OCI-LY1 (cell line): ENCODE measurements at regions not wholly inside any gene's neighbourhood (a gene's known extent, or its start where the extent isn't known, plus 50 kb on each side); places are given as distances from the start of the nearest gene placed in this dataset.

ENCODE experiments used
- H2AFZ ChIP-seq: fragments of 200-600 bp; sonication (generic), shearing (Covaris generic); 2 replicates; pipeline ENCODE4 v1.6.0; 2014; ENCODE audit warnings: antibody characterized with exemption, mild to moderate bottlenecking, low read length
- H3F3A ChIP-seq: fragments of 200-600 bp; sonication (generic), shearing (Covaris generic); 2 replicates; pipeline ENCODE4 v1.6.0; 2014; ENCODE audit warnings: mild to moderate bottlenecking, antibody characterized with exemption, low read length, moderate library complexity; ENCODE audit not compliant: insufficient read depth
- H3K27ac ChIP-seq: fragments of 200-600 bp; sonication (generic); 2 replicates; pipeline ENCODE4 v1.5.1; 2014; ENCODE audit warnings: low read length, mixed run types, mild to moderate bottlenecking, low read depth; ENCODE audit not compliant: poor library complexity, severe bottlenecking
- H3K27me3 ChIP-seq: fragments of 200-600 bp; sonication (generic); 2 replicates; pipeline ENCODE4 v1.6.0; 2014; ENCODE audit warnings: antibody characterized with exemption, mild to moderate bottlenecking, low read length, moderate library complexity; ENCODE audit not compliant: insufficient read depth
- H3K36me3 ChIP-seq: fragments of 200-600 bp; sonication (generic); 2 replicates; pipeline ENCODE4 v1.6.1; 2014; ENCODE audit warnings: mild to moderate bottlenecking, antibody characterized with exemption, low read length, moderate library complexity, mixed read lengths; ENCODE audit not compliant: insufficient read depth
- H3K4me1 ChIP-seq: fragments of 200-600 bp; sonication (generic); 2 replicates; pipeline ENCODE4 v1.5.1; 2014; ENCODE audit warnings: mild to moderate bottlenecking, low read length, moderate library complexity; ENCODE audit not compliant: insufficient read depth, severe bottlenecking
- H3K4me2 ChIP-seq: fragments of 200-600 bp; sonication (generic), shearing (Covaris generic); 2 replicates; pipeline ENCODE4 v1.6.1; 2014; ENCODE audit warnings: low read length
- H3K4me3 ChIP-seq: fragments of 200-600 bp; sonication (generic); 2 replicates; pipeline ENCODE4 v1.5.1; 2014; ENCODE audit warnings: low read length, low read depth, mild to moderate bottlenecking, mixed read lengths; ENCODE audit not compliant: poor library complexity, severe bottlenecking
- H3K79me2 ChIP-seq: fragments of 200-600 bp; shearing (Covaris generic); 2 replicates; pipeline ENCODE4 v1.6.1; 2016; ENCODE audit warnings: mixed run types, low read length, mixed read lengths; ENCODE audit not compliant: insufficient read depth
- H3K9ac ChIP-seq: fragments of 200-600 bp; sonication (generic), shearing (Covaris generic); 2 replicates; pipeline ENCODE4 v1.6.1; 2014; ENCODE audit warnings: mild to moderate bottlenecking, low read length, mixed read lengths
- H3K9me2 ChIP-seq: fragments of 200-600 bp; sonication (generic), shearing (Covaris generic); 2 replicates; pipeline ENCODE4 v1.6.1; 2014; ENCODE audit warnings: low read depth, mild to moderate bottlenecking, low read length, mixed read lengths
- H3K9me3 ChIP-seq: fragments of 200-600 bp; shearing (Covaris generic); 2 replicates; pipeline ENCODE4 v1.6.1; 2014; ENCODE audit warnings: low read length, mixed read lengths
- H4K20me1 ChIP-seq: fragments of 200-600 bp; sonication (generic), shearing (Covaris generic); 2 replicates; pipeline ENCODE4 v1.6.0; 2016; ENCODE audit warnings: mild to moderate bottlenecking, low read length; ENCODE audit not compliant: insufficient read depth
- CTCF ChIP-seq: fragments of 200-600 bp; sonication (generic), shearing (Covaris generic); IDR thresholded peaks from 2 replicates; pipeline ENCODE4 v1.5.1; 2017; ENCODE audit warnings: mild to moderate bottlenecking, antibody characterized with exemption, low read length, moderate library complexity, mixed read lengths
- EZH2 ChIP-seq: fragments of 200-600 bp; sonication (generic), shearing (Covaris generic); IDR thresholded peaks from 2 replicates; pipeline ENCODE4 v1.8.0; 2017; ENCODE audit warnings: borderline replicate concordance, mixed run types, mild to moderate bottlenecking, antibody characterized with exemption, low read length, moderate library complexity, mixed read lengths

- H3K9ac ChIP-seq: no peak overlapping the region
- no peaks in the 10 kb centered on the region for H3F3A ChIP-seq
- no peaks in the 10 kb centered on the region for H4K20me1 ChIP-seq
- no peaks in the 10 kb centered on the region for H3K36me3 ChIP-seq
- no peaks in the 10 kb centered on the region for H3K9me2 ChIP-seq
- H3K4me1 ChIP-seq: peaks cover 30% of the 10 kb centered on the region
- H3K79me2 ChIP-seq: no peaks in the 10 kb centered on the region
- no peak overlapping the region for H3K27ac ChIP-seq
- H3K4me2 ChIP-seq: no peak overlapping the region
- TF ChIP-seq EZH2: no peak
- no peak for TF ChIP-seq CTCF
- H3K9me3 ChIP-seq: no peaks in the 10 kb centered on the region
- no peak overlapping the region for H3K4me3 ChIP-seq
- H3K27me3 ChIP-seq: no peaks in the 10 kb centered on the region
- no peak overlapping the region for H2AFZ ChIP-seq
Measured at GRCh38 chr2:64263315-64263714, 119.1 kb upstream of the PELI1 start.

- no peak overlapping the region for H3K4me2 ChIP-seq
- no peaks in the 10 kb centered on the region for H3K9me3 ChIP-seq
Measured at GRCh38 chr2:64267699-64268098, 123.5 kb upstream of the PELI1 start.

GRCh38 chr2:64268330-64269048 is 124.3 kb upstream of the PELI1 start:
- Histone ChIP-seq H3K4me2 (no peak overlapping the region), H4K20me1 (no peaks in the 10 kb centered on the region), H3K27me3 (no peaks in the 10 kb centered on the region), H2AFZ (no peak overlapping the region), H3K9me2 (no peaks in the 10 kb centered on the region), H3K79me2 (no peaks in the 10 kb centered on the region), H3K27ac (no peak overlapping the region), H3K36me3 (no peaks in the 10 kb centered on the region), H3F3A (no peaks in the 10 kb centered on the region), H3K4me3 (no peak overlapping the region), H3K4me1 (peaks cover 13% of the 10 kb centered on the region), H3K9me3 (no peaks in the 10 kb centered on the region), H3K9ac (no peak overlapping the region)
- TF ChIP-seq EZH2: no peak
- TF ChIP-seq CTCF: no peak

More at GRCh38 chr2:64267699-64268098, 123.5 kb upstream of the PELI1 start:
- Histone ChIP-seq H3K4me3 (no peak overlapping the region), H3K79me2 (no peaks in the 10 kb centered on the region), H3K36me3 (no peaks in the 10 kb centered on the region), H4K20me1 (no peaks in the 10 kb centered on the region), H3K9ac (no peak overlapping the region), H3F3A (no peaks in the 10 kb centered on the region), H3K4me1 (peaks cover 13% of the 10 kb centered on the region), H3K9me2 (no peaks in the 10 kb centered on the region), H3K27me3 (no peaks in the 10 kb centered on the region), H3K27ac (no peak overlapping the region), H2AFZ (no peak overlapping the region)
- TF ChIP-seq EZH2 (no peak), CTCF (no peak)
